OCI-LY3 (cell line): ENCODE measurements at regions not wholly inside any gene's neighbourhood (a gene's known extent, or its start where the extent isn't known, plus 50 kb on each side); places are given as distances from the start of the nearest gene placed in this dataset.

ENCODE experiments used
- CTCF ChIP-seq: fragments of 200-600, 300-600 bp; sonication (generic); IDR thresholded peaks from 2 replicates; pipeline ENCODE4 v1.5.1; 2014; ENCODE audit warnings: antibody characterized with exemption, low read length, low read depth
- EZH2phosphoT487 ChIP-seq: fragments of 200-600 bp; shearing (Covaris generic); IDR thresholded peaks from 2 replicates; pipeline ENCODE4 v1.6.1; 2018; ENCODE audit warnings: antibody characterized with exemption, mixed run types, low read depth

- TF ChIP-seq CTCF (no peak), EZH2phosphoT487 (no peak)
These were observed 382.2 kb upstream of the SPOCK3 start for GRCh38 chr4:167616476-167616875.
